ENCODE measurements at regions not wholly inside any gene's neighbourhood (a gene's known extent, or its start where the extent isn't known, plus 50 kb on each side); places are given as distances from the start of the nearest gene placed in this dataset.
"Not testable (repeated sequence)": the region's sequence is repeated elsewhere in the genome, so short reads cannot be mapped to it uniquely, and the experiment has no call there.

GRCh38 chr7:41568135-41568534 is 134.8 kb downstream of the INHBA start:
- Mint-ChIP-seq H3K9me3 (peaks cover 5% of the 10 kb centered on the region), H3K4me1 (ENCODE audit: low read depth) (no peaks in the 10 kb centered on the region), H3K36me3 (ENCODE audit: insufficient read depth) (no peaks in the 10 kb centered on the region), H3K4me3 (no peak overlapping the region), H3K27me3 (ENCODE audit: low read depth) (no peaks in the 10 kb centered on the region)
- DNase-seq = no peak
- ATAC-seq = no peak

GRCh38 chr7:41567731-41568114 is 135.2 kb downstream of the INHBA start:
- Mint-ChIP-seq H3K4me1 (ENCODE audit: low read depth) (no peaks in the 10 kb centered on the region), H3K36me3 (ENCODE audit: insufficient read depth) (no peaks in the 10 kb centered on the region), H3K27me3 (ENCODE audit: low read depth) (no peaks in the 10 kb centered on the region), H3K9me3 (peaks cover 7% of the 10 kb centered on the region), H3K4me3 (no peak overlapping the region)
- DNase-seq (no peak), ATAC-seq (no peak)

- Mint-ChIP-seq H3K27me3 (ENCODE audit: low read depth) (no peaks in the 10 kb centered on the region), H3K9me3 (peaks cover 9% of the 10 kb centered on the region), H3K36me3 (ENCODE audit: insufficient read depth) (no peaks in the 10 kb centered on the region), H3K4me3 (no peak overlapping the region), H3K4me1 (ENCODE audit: low read depth) (no peaks in the 10 kb centered on the region)
- DNase-seq = no peak
- ATAC-seq = no peak
Measured at GRCh38 chr7:41567031-41567730, 135.7 kb downstream of the INHBA start.

- Mint-ChIP-seq H3K27me3 (ENCODE audit: low read depth) (no peaks in the 10 kb centered on the region), H3K4me3 (no peak overlapping the region), H3K4me1 (ENCODE audit: low read depth) (no peaks in the 10 kb centered on the region), H3K36me3 (ENCODE audit: insufficient read depth) (no peaks in the 10 kb centered on the region), H3K9me3 (peaks cover 9% of the 10 kb centered on the region)
- ATAC-seq (no peak), DNase-seq (no peak)
Measured at GRCh38 chr7:41566581-41566980, 136.3 kb downstream of the INHBA start.

- Mint-ChIP-seq H3K36me3 (ENCODE audit: insufficient read depth) (no peaks in the 10 kb centered on the region), H3K9me3 (peaks cover 9% of the 10 kb centered on the region), H3K4me1 (ENCODE audit: low read depth) (no peaks in the 10 kb centered on the region), H3K27me3 (ENCODE audit: low read depth) (no peaks in the 10 kb centered on the region), H3K4me3 (no peak overlapping the region)
- DNase-seq = no peak
- ATAC-seq = no peak
Measured at GRCh38 chr7:41565655-41566054, 137.2 kb downstream of the INHBA start.

DNA sequence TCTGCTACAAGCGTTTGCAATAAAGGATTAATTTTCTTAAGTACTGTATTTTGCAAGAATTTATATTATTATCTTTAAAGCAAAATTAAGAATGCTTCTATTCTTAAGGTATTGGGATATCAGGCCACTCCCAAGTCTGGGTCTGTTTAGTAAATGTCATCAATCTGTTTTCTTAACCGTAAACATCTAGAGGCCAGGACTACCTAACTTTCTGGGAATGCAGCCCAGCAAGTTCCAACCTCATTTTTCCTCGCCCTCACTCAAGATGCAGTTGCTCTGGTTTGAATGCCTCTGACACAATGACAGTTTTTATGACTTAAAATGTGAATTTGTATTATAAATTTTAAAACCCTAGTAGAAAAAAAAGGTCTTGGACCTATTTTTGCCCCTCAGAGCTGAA is 143.5 kb downstream of the INHBA start:
- no peaks in the 10 kb centered on the region for H3K36me3 Mint-ChIP-seq (ENCODE audit: insufficient read depth)
- no peak overlapping the region for H3K4me3 Mint-ChIP-seq
- ATAC-seq (no peak), DNase-seq (no peak)
- no peaks in the 10 kb centered on the region for H3K4me1 Mint-ChIP-seq (ENCODE audit: low read depth)
- no peaks in the 10 kb centered on the region for H3K27me3 Mint-ChIP-seq (ENCODE audit: low read depth)
- peaks cover 14% of the 10 kb centered on the region for H3K9me3 Mint-ChIP-seq

GRCh38 chr7:41554481-41554880 is 148.4 kb downstream of the INHBA start:
- DNase-seq (no peak), ATAC-seq (no peak)
- H3K9me3 Mint-ChIP-seq = peaks cover 10% of the 10 kb centered on the region
- no peaks in the 10 kb centered on the region for H3K27me3 Mint-ChIP-seq (ENCODE audit: low read depth)
- no peaks in the 10 kb centered on the region for H3K4me1 Mint-ChIP-seq (ENCODE audit: low read depth)
- H3K36me3 Mint-ChIP-seq (ENCODE audit: insufficient read depth) = no peaks in the 10 kb centered on the region
- no peak overlapping the region for H3K4me3 Mint-ChIP-seq

GRCh38 chr7:41550046-41550445 is 152.8 kb downstream of the INHBA start:
- ATAC-seq; H3K9me3 Mint-ChIP-seq; H3K4me1 Mint-ChIP-seq (ENCODE audit: low read depth); DNase-seq; H3K4me3 Mint-ChIP-seq; H3K36me3 Mint-ChIP-seq (ENCODE audit: insufficient read depth); H3K27me3 Mint-ChIP-seq (ENCODE audit: low read depth): not testable (repeated sequence)

GRCh38 chr7:41544241-41544640 is 158.6 kb downstream of the INHBA start:
- Mint-ChIP-seq H3K4me3 (no peak overlapping the region), H3K9me3 (peaks cover 10% of the 10 kb centered on the region), H3K36me3 (ENCODE audit: insufficient read depth) (no peaks in the 10 kb centered on the region), H3K4me1 (ENCODE audit: low read depth) (no peaks in the 10 kb centered on the region), H3K27me3 (ENCODE audit: low read depth) (no peaks in the 10 kb centered on the region)
- no peak for ATAC-seq
- no peak for DNase-seq

DNA sequence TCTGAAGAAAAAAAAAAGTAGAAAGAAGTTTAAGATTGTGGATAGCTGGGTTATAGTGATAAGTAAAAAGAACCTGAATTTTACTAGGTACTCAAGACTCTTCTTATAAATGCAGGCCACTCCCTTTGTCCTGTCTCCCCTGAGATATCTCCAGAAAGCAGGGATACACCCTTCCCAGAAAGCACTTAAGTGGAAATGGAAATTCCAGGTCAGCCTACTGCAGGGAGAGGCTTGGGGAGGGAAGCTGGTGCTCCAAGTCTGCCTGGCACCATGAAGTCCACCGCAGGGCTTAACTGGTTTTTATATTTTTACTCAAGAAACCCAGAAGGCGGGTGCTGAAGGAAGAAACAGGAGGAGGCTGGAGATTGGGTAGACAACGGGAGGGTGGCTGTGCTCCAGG is 162.3 kb downstream of the INHBA start:
- Mint-ChIP-seq H3K9me3 (peaks cover 5% of the 10 kb centered on the region), H3K4me1 (ENCODE audit: low read depth) (no peaks in the 10 kb centered on the region), H3K4me3 (no peak overlapping the region), H3K36me3 (ENCODE audit: insufficient read depth) (no peaks in the 10 kb centered on the region), H3K27me3 (ENCODE audit: low read depth) (no peaks in the 10 kb centered on the region)
- no peak for ATAC-seq
- DNase-seq = no peak

- no peaks in the 10 kb centered on the region for H3K4me1 Mint-ChIP-seq (ENCODE audit: low read depth)
- ATAC-seq (no peak), DNase-seq (no peak)
- H3K36me3 Mint-ChIP-seq (ENCODE audit: insufficient read depth) = no peaks in the 10 kb centered on the region
- H3K4me3 Mint-ChIP-seq = no peak overlapping the region
- H3K27me3 Mint-ChIP-seq (ENCODE audit: low read depth) = no peaks in the 10 kb centered on the region
- H3K9me3 Mint-ChIP-seq = peaks cover 5% of the 10 kb centered on the region
Measured at GRCh38 chr7:41538810-41539724, 163.8 kb downstream of the INHBA start.

DNA sequence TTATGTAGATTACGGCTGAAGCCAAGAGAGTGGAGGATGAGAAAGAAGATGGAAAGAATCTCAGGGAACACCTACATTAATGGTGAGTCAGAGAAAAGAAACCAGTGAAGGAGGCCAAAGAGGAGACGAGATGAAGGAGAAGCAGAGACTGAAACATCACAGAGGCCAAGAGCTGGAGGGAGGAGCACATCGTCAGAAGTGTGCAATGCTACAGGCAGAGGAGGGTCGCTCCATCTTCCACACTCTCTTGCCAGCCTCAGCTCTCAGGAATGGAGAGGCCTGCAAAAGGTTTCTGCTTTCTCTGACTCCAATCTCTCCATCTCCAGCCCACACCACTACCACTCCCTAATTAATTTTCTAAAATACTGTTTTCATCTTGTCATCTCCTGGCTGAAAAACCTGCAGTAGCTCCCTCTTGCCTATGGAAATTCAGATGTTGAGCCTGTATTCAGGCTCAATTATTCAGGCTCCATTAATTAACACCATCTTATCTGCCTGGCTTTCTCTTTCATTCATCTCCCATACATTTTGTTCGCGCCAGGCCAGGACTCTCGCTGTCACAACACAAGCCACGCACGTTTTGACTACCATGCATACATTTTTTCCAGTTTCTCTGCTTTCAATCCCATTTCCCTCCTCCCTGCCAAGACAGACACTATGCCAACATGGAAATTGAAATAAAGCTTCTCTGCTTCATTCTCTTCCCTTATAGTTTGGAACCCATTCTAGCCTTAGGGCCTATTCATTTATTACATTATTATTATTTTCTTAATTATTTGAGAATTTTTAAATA is 165.8 kb downstream of the INHBA start:
- Mint-ChIP-seq H3K27me3 (ENCODE audit: low read depth) (no peaks in the 10 kb centered on the region), H3K36me3 (ENCODE audit: insufficient read depth) (no peaks in the 10 kb centered on the region), H3K9me3 (peaks cover 9% of the 10 kb centered on the region), H3K4me1 (ENCODE audit: low read depth) (no peaks in the 10 kb centered on the region), H3K4me3 (no peak overlapping the region)
- DNase-seq (no peak), ATAC-seq (no peak)

DNA sequence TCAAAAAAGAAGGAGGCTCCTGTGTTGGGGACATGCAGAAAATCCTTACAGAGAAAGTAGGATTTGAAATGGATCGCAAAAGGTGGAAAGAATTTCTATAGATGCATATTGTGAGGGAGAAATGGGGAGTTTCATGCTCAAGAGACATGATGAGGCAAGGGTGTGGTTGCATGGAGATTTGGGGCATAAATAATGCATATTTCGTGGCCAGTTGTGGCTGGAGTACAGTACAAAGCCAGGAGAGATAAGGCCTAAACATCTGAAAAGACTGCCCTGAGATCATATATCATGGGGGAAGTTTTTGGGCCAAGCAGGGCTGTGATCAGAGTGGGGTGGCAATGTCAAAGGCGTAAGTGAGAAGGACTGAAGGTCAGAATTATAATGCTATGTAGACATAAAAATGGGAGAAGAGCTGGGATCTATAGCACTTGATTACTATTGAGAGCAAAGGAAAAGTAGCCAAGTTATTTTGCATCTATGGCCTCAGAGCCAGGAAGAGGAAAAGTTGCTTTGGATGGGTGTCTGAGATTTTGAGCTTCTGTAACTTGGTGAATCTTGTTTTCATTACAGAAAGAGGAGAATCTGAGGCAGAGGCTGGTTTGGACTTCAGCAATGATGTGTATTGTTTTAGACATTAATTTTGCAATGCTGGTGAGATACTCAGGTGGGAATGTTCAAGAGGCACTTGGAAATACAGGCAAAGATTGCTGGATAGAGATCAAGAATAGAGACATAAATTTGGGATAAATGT is 166.6 kb downstream of the INHBA start:
- Mint-ChIP-seq H3K4me3 (no peak overlapping the region), H3K9me3 (peaks cover 8% of the 10 kb centered on the region), H3K4me1 (ENCODE audit: low read depth) (no peaks in the 10 kb centered on the region), H3K27me3 (ENCODE audit: low read depth) (no peaks in the 10 kb centered on the region), H3K36me3 (ENCODE audit: insufficient read depth) (no peaks in the 10 kb centered on the region)
- no peak for DNase-seq
- ATAC-seq = no peak

GRCh38 chr7:41529831-41530230 is 173.1 kb downstream of the INHBA start:
- H3K36me3 Mint-ChIP-seq (ENCODE audit: insufficient read depth) = no peaks in the 10 kb centered on the region
- H3K4me3 Mint-ChIP-seq = no peak overlapping the region
- no peaks in the 10 kb centered on the region for H3K27me3 Mint-ChIP-seq (ENCODE audit: low read depth)
- H3K9me3 Mint-ChIP-seq = peaks cover 13% of the 10 kb centered on the region
- no peaks in the 10 kb centered on the region for H3K4me1 Mint-ChIP-seq (ENCODE audit: low read depth)
- ATAC-seq (no peak), DNase-seq (no peak)

Data from activated T-cell treated with anti-CD3 and anti-CD28 coated beads, Interleukin-2, amount 50 U/mL, for 4 hours (primary cell).